Endothelial cell of umbilical vein (primary cell): ENCODE measurements at regions not wholly inside any gene's neighbourhood (a gene's known extent, or its start where the extent isn't known, plus 50 kb on each side); places are given as distances from the start of the nearest gene placed in this dataset.

Source experiments
- BruUV-seq: library from RNA; stranded (reverse); fragments of 400-500 nt; replicated peaks from 2 replicates; lab custom pipeline; 2021; lab: Mats Ljungman, UMichigan
- CTCF ChIA-PET: fragments of 300-600, 350-600 bp; sonication (Branson Sonifier 250); formaldehyde crosslinking; loops from one replicate; lab custom pipeline; 2021; ENCODE audit warnings: antibody characterized with exemption, inconsistent platforms; lab: Charles Lee
- POLR2A ChIA-PET: fragments of 300-600, 350-600 bp; sonication (Branson Sonifier 250); formaldehyde crosslinking; loops from one replicate; lab custom pipeline; 2021; ENCODE audit warnings: antibody characterized with exemption, inconsistent platforms; lab: Charles Lee
- DNase-seq: peaks from one replicate; pipeline ENCODE4 v3.0.0-alpha.2; 2011; ENCODE audit warnings: low read depth, low spot score
- FAIRE-seq: peaks from 2 replicates; lab custom pipeline; 2011; peaks lifted over from hg19 to GRCh38; lab: Jason Lieb, UNC
- H2AFZ ChIP-seq: 2 replicates; pipeline ENCODE4 v1.6.0; 2012; ENCODE audit warnings: low read depth, low read length, control low read depth, inconsistent platforms
- H3K27ac ChIP-seq: 2 replicates; pipeline ENCODE4 v1.5.1; 2011; ENCODE audit warnings: low read depth, mild to moderate bottlenecking, control low read depth, low read length, moderate library complexity; ENCODE audit not compliant: insufficient read depth
- H3K27me3 ChIP-seq, 2 experiments: 2 replicates each; pipeline versions ENCODE4 v1.6.0 to v1.6.1; 2011; ENCODE audit warnings: low read length in 2 of 2, mixed read lengths in 1 of 2; ENCODE audit not compliant: control insufficient read depth in 2 of 2, insufficient read depth in 2 of 2
- H3K36me3 ChIP-seq, 2 experiments: 2 replicates in 1 of 2; 3 replicates in 1 of 2; pipeline ENCODE4 v1.5.1; 2011; ENCODE audit warnings: low read length in 2 of 2, mild to moderate bottlenecking in 1 of 2, moderate library complexity in 1 of 2; ENCODE audit not compliant: control insufficient read depth in 2 of 2, insufficient read depth in 2 of 2; ENCODE audit errors: extremely low read depth in 1 of 2
- H3K4me1 ChIP-seq: 3 replicates; pipeline ENCODE4 v1.5.1; 2011; ENCODE audit warnings: mild to moderate bottlenecking, low read length; ENCODE audit not compliant: control insufficient read depth, insufficient read depth; ENCODE audit errors: extremely low read depth
- H3K4me2 ChIP-seq: 2 replicates; pipeline ENCODE4 v1.6.1; 2011; ENCODE audit warnings: low read length, control low read depth, mixed read lengths; ENCODE audit not compliant: insufficient read depth
- H3K4me3 ChIP-seq, 3 experiments: fragments of 200-600 bp in 1 of 3; sonication (generic), shearing (Covaris generic) in 1 of 3; replicated peaks in 1 of 3; 2 replicates each; pipeline ENCODE4 v1.5.1; 2011 to 2016; ENCODE audit warnings: control low read depth in 3 of 3, low read length in 3 of 3, mild to moderate bottlenecking in 2 of 3, inconsistent platforms in 1 of 3, low read depth in 1 of 3, moderate library complexity in 1 of 3; ENCODE audit not compliant: insufficient read depth in 1 of 3
- H3K79me2 ChIP-seq: 2 replicates; pipeline ENCODE4 v1.6.0; 2012; ENCODE audit warnings: low read length, inconsistent platforms; ENCODE audit not compliant: control insufficient read depth, insufficient read depth
- H3K9ac ChIP-seq: replicated peaks from 2 replicates; pipeline ENCODE3; 2011; ENCODE audit warnings: low read length, control low read depth; ENCODE audit not compliant: insufficient read depth; ENCODE audit errors: extremely low read depth
- H3K9me1 ChIP-seq: replicated peaks from 3 replicates; pipeline ENCODE4 v1.6.0; 2011; ENCODE audit warnings: mild to moderate bottlenecking, low read length; ENCODE audit not compliant: control insufficient read depth, insufficient read depth; ENCODE audit errors: extremely low read depth
- H3K9me3 ChIP-seq: replicated peaks from 2 replicates; pipeline ENCODE4 v1.5.1; 2012; ENCODE audit warnings: low read length, inconsistent platforms; ENCODE audit not compliant: control insufficient read depth, insufficient read depth
- H4K20me1 ChIP-seq: replicated peaks from 2 replicates; pipeline ENCODE3; 2011; ENCODE audit warnings: mild to moderate bottlenecking, low read length; ENCODE audit not compliant: control insufficient read depth, insufficient read depth; ENCODE audit errors: extremely low read depth
- EZH2 ChIP-seq: IDR thresholded peaks from 2 replicates; pipeline ENCODE4 v1.6.1; 2012; ENCODE audit warnings: borderline replicate concordance, low read depth, mild to moderate bottlenecking, moderate library complexity, low read length, inconsistent platforms; ENCODE audit not compliant: severe bottlenecking
- FOS ChIP-seq: IDR thresholded peaks from 2 replicates; pipeline ENCODE4 v1.6.1; 2011; ENCODE audit warnings: mild to moderate bottlenecking, low read length, moderate library complexity, borderline replicate concordance; ENCODE audit not compliant: insufficient read depth
- GATA2 ChIP-seq: IDR thresholded peaks from 2 replicates; pipeline ENCODE4 v1.7.0; 2011; ENCODE audit warnings: low read depth, mild to moderate bottlenecking, moderate library complexity, mixed read lengths, low read length; ENCODE audit not compliant: insufficient read length, insufficient read depth
- JUN ChIP-seq: IDR thresholded peaks from 2 replicates; pipeline ENCODE4 v1.6.1; 2011; ENCODE audit warnings: borderline replicate concordance, low read depth; ENCODE audit not compliant: insufficient read length, insufficient read depth
- MYC ChIP-seq: IDR thresholded peaks from one replicate; pipeline ENCODE4 v1.6.1; 2011; ENCODE audit warnings: mild to moderate bottlenecking, low read depth, low read length
- POLR2A ChIP-seq: IDR thresholded peaks from 2 replicates; pipeline ENCODE4 v1.6.1; 2012; ENCODE audit warnings: low read depth, mild to moderate bottlenecking, control low read depth, low read length
- POLR2AphosphoS5 ChIP-seq: IDR thresholded peaks from 2 replicates; pipeline ENCODE4 v1.6.1; 2012; ENCODE audit warnings: low read depth, mild to moderate bottlenecking, control low read depth, low read length, moderate library complexity; ENCODE audit not compliant: insufficient read depth
- dilution Hi-C: fragments of 300-500 bp; cut with MboI; formaldehyde crosslinking; loops from one replicate; pipeline ENCODE4 v1.15.0; 2019; ENCODE audit warnings: low sequenced_read_pairs; ENCODE audit not compliant: extremely low pct_ligation_motif_present
- intact Hi-C: fragments of 100-400 bp; cut with micrococcal nuclease; formaldehyde crosslinking; loops from one replicate; pipeline ENCODE4 v1.10.0; 2022
- TF ChIP-seq, protein P1 (sequence below): IDR thresholded peaks from 2 replicates; pipeline ENCODE4 v1.6.1; 2011; ENCODE audit not compliant: insufficient read depth, insufficient read length
- TF ChIP-seq, protein P2 (sequence below), 2 donors: IDR thresholded peaks; 1 replicate in 1 of 2; 2 replicates in 1 of 2; pipeline ENCODE4 v1.5.1; 2011; ENCODE audit warnings: low read length in 2 of 2, mild to moderate bottlenecking in 2 of 2, moderate library complexity in 2 of 2, control low read depth in 1 of 2, inconsistent platforms in 1 of 2, low read depth in 1 of 2; ENCODE audit not compliant: insufficient read depth in 1 of 2; ENCODE audit errors: extremely low read depth in 1 of 2

DNA sequence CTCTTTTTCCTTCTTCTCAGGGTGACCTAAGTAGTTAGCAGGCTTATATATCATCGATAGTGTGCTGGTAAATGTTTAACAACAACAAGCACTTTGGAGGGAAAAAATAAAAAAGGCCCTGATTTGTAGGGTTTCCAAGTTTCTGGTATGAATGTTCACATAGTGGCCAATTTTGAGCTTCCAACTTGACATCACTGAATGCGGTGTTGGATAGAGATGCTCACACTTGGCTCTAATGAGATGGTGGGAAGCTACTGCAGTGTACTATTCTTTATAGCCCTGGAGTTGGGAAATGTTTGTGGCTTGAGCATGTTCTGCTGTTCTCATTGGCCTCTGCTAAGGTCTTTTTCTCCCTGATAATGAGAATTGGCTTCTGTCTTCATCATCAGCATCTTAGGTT, 875.3 kb downstream of the PCDH7 start:
- H3K79me2 ChIP-seq: no peaks in the 10 kb centered on the region
- H3K4me1 ChIP-seq: no peaks in the 10 kb centered on the region
- no peak overlapping the region for H3K9ac ChIP-seq
- no peak for DNase-seq
- no peak overlapping the region for H3K4me3 ChIP-seq
- H3K9me3 ChIP-seq: no peaks in the 10 kb centered on the region
- H3K9me1 ChIP-seq: no peaks in the 10 kb centered on the region
- dilution Hi-C loops: no loop called here
- FAIRE-seq: no peak
- TF ChIP-seq GATA2 (no peak), EZH2 (no peak), JUN (no peak), POLR2AphosphoS5 (no peak), FOS (no peak), MYC (no peak), POLR2A (no peak)
- TF ChIP-seq, protein P1, sequence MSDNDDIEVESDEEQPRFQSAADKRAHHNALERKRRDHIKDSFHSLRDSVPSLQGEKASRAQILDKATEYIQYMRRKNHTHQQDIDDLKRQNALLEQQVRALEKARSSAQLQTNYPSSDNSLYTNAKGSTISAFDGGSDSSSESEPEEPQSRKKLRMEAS: no peak
- TF ChIP-seq, protein P2, sequence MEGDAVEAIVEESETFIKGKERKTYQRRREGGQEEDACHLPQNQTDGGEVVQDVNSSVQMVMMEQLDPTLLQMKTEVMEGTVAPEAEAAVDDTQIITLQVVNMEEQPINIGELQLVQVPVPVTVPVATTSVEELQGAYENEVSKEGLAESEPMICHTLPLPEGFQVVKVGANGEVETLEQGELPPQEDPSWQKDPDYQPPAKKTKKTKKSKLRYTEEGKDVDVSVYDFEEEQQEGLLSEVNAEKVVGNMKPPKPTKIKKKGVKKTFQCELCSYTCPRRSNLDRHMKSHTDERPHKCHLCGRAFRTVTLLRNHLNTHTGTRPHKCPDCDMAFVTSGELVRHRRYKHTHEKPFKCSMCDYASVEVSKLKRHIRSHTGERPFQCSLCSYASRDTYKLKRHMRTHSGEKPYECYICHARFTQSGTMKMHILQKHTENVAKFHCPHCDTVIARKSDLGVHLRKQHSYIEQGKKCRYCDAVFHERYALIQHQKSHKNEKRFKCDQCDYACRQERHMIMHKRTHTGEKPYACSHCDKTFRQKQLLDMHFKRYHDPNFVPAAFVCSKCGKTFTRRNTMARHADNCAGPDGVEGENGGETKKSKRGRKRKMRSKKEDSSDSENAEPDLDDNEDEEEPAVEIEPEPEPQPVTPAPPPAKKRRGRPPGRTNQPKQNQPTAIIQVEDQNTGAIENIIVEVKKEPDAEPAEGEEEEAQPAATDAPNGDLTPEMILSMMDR (IDR thresholded peaks at IDR 0.05; ENCODE audit: extremely low read depth in 1 of 2, insufficient read depth in 1 of 2, low read depth in 1 of 2, low read length in 2 of 2): no peak
- no peak overlapping the region for H3K27ac ChIP-seq
- H3K27me3 ChIP-seq: no peaks in the 10 kb centered on the region
- BruUV-seq: no TSS peak
- ChIA-PET POLR2A (no interaction called here), CTCF (interaction anchor here (1.3 kb wide), 1 partner anchor 8 kb away, joined by 3 read pairs; no protein-coding TSS in a partner anchor)
- intact Hi-C loops: no loop called here
- no peak overlapping the region for H3K4me2 ChIP-seq
- H2AFZ ChIP-seq: no peak overlapping the region
- no peaks in the 10 kb centered on the region for H3K36me3 ChIP-seq
- no peaks in the 10 kb centered on the region for H4K20me1 ChIP-seq
